Occipital lobe (tissue), 1 donor: ENCODE measurements at regions not wholly inside any gene's neighbourhood (a gene's known extent, or its start where the extent isn't known, plus 50 kb on each side); places are given as distances from the start of the nearest gene placed in this dataset.

Source experiments
- DNase-seq: peaks from one replicate; lab custom pipeline; 2025; lab: John Stamatoyannopoulos, UW

DNA sequence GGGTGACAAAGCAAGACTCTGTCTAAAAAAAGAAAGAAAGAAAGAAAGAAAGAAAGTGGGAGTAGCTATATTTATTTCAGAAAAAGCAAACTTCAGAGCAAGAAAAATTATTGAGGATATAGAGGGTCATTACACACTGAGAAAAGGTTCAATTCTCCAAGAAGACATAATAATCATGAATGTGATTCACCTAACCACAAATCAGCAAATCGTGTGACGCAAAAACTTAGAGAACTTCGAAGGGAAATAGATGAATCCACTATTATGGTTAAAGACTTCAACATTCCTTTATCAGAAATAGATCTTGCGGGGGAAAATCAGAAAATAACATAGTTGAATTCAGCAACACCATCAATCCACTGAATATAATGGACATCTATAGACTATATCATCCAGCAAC, 219.3 kb upstream of the LDB2 start:
- DNase-seq, result no peak

DNA sequence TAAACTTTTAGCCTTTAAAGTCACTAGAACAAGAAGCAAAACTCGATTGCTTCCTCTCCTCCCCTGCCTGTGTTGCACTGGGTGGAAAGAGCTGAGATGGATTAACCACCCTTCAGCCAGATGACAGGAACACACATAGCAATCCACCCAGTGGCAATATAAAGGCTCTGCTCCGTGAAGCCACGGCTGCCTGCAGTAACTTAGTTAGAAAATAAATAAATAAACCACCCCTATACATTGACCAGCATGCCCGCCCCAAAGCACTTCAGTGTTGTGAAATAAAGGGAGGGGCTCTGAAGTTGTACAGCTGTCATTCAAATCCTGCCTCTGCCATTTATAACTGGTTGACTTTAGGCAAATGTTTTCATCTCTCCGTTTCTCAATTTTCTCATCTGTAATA, 217.1 kb upstream of the LDB2 start:
- DNase-seq, result no peak

DNA sequence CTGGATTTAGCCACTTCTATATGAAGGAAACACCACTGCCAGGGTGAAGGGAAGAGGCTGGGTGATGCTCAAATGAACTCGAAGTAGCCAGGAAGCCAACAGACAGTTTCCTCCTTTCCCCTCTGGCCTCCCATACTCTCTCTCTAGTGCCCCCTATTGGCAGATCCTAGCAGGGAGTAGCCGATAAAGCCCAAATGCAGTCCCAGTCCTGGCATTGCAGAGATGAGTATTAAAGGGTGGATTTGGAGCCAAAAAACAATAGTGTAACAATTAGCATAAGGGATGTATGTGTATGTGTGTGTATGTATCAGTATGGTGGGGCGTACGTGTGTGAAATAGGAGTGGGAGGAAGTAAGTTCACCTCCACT, 213.8 kb upstream of the LDB2 start:
- DNase-seq, result peak; percentile 5

DNA sequence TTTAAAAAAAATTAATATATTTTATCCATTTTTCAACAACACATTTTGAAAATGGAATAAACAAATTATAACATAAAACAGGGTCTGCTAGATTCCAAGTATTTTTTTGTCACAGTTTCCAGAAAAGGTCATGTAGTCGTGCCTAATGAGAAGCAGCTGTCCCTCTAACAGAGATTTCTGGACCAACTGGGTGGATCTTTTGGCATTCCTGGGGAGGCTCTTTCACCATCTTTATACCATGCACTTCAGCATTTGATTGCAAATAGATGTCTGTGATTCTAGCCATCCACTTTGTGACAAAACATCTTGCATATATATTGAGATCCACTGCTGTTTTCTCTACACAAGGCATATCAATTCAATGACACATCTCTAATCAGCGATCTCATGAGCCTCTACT, 210.7 kb upstream of the LDB2 start:
- DNase-seq, result no peak

DNA sequence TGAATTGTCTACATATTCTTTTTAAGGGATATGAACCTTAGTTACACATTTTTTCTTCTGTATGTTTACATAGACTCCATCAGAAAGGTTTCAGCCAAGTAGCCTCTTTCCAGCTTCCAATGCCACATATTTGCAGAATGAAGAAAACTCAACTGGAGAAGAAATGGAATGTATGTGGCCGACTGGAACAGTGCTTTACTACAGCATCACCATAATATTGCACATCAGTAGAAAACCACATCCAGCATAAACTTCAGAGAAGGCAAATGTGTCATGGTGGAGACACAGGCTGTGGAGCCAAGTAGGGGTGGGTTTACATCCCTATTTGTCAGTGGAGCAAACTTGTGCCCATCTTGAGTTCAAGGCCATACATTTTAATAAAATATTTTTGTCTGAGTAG, 204.8 kb upstream of the LDB2 start:
- no peak for DNase-seq

DNA sequence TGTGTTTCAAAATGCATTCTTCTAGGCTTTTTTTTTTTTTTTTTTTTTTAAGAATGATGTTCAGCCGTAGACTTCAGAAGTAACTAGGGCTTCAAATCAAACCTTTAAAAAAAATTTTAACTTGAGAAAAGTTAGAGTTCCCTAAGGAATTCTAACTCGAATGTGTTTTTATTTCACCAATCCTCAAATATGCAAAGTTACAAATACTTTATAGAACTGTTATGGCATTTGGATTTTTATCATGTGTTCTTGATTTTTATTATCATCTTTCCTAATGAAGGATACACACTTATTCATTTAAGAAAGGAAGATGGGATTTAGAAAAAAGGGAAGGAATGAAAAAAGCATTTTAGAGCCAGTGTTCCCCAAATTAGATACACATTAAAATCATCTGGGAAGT, 200.6 kb upstream of the LDB2 start:
- DNase-seq, result no peak

DNA sequence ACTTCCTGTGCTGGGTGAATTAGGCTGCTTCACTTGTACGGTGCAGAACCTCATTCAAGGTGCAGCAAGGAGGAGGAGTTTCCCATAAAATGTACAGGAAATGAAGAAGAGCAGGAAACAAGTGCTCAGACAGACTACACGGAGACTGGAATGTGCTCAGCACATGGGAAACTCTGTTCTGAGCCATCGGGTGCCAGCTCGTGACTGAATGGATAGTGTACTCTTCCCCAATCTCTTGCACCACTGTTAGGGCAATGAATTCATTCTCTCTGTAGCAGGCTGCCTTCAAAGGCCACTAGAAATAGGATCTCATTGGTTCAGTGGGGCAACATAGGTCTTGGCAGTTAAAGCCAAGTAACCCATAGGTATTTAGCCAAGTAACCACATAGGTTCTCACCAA, 200.0 kb upstream of the LDB2 start:
- no peak for DNase-seq

DNA sequence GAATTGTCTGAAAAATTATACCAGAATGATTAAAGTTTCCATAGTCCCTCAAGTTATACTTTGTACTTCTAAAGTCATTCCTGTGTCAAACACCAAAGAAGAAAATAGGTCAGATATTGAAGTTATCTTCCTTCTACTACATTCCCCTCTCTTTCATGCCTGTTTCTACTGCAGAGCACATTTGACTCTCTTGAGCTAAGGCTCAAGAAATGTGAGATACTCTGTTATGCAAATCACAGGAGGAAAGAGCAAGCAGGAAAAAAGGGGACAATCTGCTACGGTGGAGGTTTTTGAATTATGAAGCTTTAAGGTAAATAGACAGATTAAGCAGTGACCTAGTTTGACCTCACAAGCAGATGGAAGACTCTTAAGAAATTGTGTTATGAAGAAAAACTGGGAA, 198.9 kb upstream of the LDB2 start:
- no peak for DNase-seq

DNA sequence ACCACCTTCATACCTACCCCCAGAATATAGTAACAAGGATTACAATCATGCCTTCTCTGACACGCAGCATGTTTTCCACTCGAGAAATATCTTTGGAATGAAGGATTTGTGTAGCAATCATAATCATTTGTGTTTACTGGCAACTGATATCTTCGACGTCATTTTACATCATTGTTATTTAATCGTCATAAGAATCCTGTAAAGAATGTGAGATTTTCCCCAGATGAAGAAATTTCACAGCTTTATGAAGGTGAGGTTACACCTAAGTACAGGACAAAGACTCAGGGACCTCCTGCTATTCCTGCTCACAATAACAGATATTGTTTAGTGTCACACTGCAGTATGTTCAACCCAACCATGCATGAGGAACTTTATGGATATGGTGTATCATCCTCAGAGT, 198.2 kb upstream of the LDB2 start:
- no peak for DNase-seq

DNA sequence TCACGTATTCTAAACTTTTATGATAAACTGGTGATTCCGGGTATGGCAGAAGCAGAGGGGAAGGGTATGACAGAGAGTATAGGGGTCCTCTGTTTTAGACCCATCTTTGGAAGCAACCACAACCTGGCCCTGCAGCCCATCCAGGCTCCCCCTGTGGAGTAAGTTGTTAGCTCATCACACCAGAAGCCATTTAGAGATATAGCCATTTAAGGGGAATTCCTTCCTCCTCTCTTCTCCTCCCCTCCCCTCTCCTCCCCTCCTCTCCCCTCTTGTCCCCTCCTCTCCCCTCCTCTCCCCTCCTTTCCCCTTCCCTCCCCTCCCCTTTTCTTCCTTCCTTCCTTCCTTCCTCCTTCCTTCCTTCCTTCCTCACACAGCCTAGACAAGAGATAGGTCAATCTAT, 197.3 kb upstream of the LDB2 start:
- DNase-seq, result no peak

DNA sequence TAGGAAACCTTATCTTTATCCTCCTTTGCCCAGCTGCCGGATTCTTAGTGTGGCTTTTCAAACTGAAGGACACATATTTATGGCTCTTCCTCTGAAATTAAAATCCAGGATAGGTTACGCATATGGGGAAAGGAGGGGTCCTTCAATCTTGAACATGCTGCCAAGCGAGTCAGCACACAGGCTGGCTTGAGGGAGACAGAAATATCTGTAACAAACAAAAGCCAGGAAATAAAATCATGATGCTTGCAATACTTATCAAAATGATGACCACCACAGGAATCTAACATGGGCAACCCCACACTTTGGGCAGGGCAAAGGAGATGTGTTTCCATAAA, 196.4 kb upstream of the LDB2 start:
- DNase-seq, result no peak

DNA sequence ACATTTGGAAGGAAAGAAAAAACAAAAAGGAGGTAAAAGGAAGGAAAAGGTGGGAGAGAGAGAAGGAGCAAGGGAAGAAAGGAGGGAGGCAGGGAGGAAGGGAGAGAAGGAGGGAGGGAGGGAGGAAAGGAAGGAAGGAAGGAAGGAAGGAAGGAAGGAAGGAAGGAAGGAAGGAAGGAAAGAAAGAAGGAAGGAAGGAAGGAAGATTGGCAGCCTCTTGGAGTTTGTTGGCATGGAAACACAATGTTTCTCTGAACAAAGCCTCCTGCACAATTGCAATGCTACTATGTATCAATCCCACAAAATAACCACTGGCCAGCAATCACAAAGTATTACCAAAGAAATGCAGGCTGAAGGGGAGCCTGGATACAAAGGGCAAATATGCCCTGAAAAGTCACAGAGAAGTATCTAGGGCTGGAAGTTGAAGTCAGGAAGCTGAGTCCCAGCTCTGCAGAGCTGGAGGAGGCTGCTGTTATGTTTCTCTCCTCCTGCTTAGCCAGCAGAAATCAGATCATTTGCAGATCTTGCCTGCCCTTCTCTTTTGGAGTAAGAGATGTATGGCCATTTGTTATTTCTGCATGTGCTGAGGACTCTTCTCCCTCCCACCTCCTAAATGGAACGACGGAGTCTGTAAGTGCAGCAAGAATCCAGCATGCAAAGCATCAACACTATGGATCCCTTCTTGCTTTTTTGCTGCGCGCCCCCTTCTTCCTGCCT, 195.9 kb upstream of the LDB2 start:
- no peak for DNase-seq

DNA sequence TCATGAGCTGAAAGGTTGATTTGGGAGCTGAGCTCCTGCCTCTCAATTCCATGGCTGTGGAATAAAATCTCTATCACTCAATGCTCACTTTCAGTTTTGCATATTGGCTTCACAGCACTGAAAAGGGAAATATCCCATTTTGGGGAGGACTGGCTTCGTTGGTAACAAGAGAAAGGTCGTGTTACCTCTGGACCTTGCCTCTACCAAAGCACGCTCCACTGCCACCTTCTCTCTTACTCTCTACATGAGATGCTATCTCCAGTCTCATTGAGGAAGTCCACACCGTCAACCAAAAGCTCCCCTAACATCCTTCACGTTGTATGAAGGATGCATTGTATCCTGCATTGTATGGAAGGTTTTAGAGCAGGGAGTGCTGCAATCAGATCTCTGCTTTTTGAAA, 195.0 kb upstream of the LDB2 start:
- DNase-seq, result no peak

DNA sequence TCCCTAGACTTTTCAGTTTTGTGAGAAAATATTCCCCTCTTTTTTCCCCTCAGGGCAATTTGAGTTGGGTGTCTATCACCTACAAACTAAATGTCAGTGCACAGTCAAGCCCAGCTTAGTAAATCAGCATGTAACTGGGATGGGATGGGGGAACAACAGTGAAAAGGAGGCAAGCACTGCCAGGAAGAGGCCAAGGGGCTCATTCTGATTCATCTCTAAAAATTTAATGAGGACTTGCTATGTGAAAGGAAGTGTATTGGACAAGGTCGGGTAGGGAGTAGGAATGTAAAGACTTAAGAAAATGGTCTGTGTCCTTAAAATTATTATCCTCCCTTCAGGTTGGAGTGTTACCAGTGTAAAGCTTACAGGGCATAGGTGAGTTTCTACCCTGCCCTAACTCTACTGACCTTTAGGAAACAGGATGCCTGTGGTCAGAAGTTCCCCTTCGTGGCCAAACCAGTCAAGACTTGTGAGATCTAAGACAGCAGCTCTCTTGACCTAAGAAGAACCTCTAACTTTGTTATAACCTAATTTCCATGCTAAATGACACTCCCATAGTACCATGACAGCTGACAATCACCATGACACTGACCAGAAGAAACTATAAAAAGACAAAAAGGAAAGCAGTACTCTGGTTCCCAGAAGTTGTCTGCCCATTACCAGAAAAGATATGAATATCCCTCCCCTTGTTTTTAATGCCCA, 194.4 kb upstream of the LDB2 start:
- no peak for DNase-seq

DNA sequence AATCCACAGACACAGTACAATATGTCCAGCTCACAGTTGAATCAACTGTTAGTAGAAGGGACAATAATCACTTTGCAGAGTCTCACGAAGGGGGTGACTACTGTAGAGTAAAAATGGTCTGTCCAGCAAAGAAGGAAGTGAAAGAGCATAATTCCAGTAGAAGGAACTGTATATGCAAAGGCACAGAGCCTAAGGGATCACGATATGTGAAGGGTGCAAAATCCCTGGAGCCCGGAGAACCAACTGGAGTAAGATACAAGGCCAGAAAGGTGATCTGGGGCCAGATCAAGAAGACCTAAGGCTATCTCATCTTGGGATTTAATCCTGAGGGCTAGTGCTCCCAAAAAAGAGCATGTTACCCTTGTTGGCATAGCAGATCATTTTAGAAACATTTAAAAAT, 192.7 kb upstream of the LDB2 start:
- no peak for DNase-seq

DNA sequence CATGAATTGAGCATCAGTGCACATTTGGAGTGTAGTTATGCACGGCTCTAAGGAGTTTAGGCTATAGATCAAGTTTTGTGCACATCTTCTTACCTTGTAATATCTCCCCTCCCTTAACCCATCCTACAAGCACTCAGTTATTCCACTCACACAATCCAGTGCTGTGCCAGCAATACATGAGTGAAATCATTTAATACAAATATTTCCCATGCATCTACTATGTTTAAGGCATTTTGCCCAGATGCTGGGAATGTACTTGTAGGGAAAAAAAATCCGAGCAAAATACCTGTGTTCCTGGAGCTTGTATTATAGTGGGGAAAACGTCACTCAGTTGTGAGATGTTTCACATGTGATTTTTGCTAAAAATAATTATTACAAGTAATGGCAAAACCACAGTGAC, 191.6 kb upstream of the LDB2 start:
- DNase-seq, result no peak

DNA sequence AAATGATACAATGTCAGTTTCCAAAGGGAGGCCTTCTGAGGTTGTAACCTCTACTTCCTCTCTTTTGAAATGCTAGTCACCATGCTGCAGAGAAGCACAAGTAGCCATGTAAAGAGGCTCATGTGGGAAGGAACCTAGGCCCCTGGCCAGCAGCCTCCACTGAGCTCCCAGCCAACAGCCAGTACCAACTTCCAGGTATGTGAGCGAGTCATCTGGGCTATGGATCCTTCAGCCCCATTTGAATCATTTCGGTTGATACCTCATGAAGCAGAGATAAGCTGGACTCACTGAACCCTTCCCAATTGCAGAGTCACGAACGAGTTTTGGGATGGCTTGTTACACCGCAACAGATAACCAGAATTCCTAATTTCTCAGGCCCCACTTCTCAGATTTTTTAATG, 187.0 kb upstream of the LDB2 start:
- DNase-seq, result no peak

DNA sequence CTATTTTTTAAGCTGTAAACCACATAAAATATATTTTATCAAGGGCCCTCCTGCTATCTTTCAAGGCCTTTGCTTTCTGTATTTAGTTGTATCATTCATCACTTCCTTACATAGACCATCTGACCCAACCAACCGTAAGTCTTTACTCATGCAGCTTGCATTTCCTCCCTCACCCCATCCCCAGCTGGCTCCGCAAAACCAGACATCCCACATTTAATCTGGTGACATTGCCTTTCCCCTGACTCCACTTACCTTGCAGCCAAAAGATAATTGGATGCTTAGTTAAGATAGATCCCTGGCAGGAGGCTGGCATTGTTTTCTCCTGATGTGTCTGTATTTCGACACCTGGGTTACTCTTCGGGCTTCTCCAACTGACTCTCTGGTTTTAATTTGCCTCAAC, 183.7 kb upstream of the LDB2 start:
- DNase-seq, result no peak

DNA sequence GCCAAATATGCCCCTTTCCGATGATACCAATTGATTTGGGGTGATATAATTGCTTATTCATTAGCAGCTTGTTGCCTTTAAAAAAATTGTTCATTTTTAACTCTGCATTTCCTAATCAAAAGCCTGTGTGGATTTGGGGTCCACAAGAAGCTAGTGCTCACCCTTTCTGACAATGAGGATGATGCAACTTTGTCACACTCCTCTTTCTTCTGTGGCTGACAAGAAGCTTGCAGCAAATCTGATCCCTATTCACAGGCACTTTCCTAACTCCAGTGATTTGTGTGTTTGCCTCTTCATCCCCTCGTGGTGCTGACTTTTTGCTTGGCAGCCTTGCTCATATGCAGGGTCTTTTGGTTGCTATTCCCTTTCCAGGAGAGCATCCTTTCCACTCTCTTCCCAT, 182.7 kb upstream of the LDB2 start:
- no peak for DNase-seq

DNA sequence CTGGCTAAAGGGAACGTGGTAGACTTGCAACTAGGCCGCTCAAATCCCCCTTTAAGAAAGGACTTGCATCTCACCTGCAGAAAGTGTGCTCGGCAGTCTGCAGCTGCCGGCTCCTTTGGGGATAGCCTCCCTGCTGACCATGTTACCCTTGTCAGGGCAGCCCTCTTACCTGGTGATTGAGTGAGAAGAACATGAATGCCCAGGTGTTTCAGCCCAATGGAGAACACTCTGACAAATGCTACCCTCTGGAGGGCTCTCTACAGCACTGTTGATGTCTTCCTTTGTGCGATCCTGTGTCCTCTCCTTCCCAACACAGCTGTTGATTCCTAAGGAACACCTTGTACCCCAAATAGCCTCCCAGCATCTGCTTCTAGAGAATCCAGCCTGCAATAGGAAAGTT, 178.7 kb upstream of the LDB2 start:
- DNase-seq, result no peak

DNA sequence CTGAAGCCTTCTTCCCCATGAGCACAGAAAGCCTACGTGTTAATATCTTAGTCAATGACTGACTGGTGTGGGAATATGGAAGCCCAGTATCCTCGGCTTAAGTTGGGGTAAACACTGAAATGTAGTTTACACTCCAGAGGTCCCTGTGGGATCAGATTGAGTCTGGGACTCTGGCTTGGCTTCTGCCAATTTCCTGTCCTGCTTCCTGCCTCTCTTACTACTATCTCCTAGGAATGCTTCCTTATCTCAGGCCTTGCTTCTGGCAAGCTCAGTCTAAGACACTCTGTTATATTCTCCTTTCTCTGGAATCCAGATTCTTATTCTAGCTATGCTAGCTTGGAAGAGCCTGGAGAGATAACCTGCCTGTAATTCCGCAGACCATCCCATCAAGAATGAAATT, 174.0 kb upstream of the LDB2 start:
- DNase-seq, result no peak

DNA sequence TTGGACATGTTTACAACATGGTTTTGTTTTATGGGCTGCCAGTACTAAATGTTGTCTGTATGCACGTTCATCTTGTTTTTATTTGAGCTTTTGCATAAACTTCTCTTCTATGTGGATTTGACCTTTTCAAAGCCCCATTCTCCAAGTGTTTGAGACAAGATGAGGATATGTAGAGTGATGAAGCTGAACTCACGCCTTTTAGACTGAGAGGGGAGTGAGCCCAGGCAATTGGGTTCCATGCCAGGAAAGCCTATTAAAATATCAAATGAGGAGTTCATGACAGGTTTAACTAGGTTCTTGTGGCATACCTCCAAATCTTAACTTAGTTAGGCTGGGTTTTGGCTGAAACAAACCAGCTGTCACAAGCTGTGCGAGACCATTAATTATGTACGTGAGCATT, 170.4 kb upstream of the LDB2 start:
- DNase-seq, result no peak

DNA sequence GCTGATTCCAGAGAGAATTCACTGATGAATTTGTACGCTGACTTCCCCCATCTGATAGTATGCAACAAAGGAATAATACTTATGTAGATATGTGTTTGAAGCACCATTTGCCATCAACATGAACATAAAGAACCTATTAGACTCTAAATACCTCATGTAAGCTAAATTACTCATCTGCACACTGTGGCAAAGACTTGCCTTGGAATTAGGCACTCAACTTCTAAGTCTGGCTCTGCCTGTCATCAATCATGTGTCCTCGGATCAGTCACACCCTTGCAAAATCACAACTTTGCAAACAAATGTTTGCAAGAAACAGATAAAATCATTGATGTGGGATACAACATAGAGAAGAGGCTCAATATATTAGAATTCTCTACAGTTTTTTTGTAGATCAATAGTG, 169.9 kb upstream of the LDB2 start:
- no peak for DNase-seq

DNA sequence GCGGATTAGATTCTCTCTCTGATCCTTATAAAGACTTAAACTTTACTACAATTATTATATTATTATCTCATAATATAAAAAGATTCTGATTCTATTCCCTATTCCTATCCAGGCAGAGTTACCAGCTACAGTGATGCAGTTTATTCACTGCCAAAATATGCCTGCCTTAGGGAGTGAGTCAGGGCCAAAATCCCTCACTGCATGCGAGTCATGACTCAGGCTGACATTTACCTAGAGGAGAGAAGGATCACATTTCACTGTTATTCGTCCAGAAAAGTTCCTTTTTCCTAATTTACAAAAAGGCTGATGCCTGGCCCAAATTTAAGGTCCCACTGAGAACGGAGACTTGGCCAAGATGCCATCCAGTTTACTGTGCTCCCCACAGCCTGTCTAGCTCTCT, 168.5 kb upstream of the LDB2 start:
- DNase-seq, result no peak
